Neural cell (in vitro differentiated cells): ENCODE measurements at regions not wholly inside any gene's neighbourhood (a gene's known extent, or its start where the extent isn't known, plus 50 kb on each side); places are given as distances from the start of the nearest gene placed in this dataset.

Experiments
- CTCF ChIP-seq: fragments of 450-650 bp; IDR thresholded peaks from 2 replicates; pipeline ENCODE4 v1.5.1; 2014; ENCODE audit warnings: antibody characterized with exemption, mild to moderate bottlenecking, moderate library complexity; ENCODE audit not compliant: poor library complexity, severe bottlenecking
- EP300 ChIP-seq: fragments of 450-650 bp; conservative IDR thresholded peaks from 2 replicates; pipeline ENCODE4 v1.6.1; 2014; ENCODE audit warnings: antibody characterized with exemption, mild to moderate bottlenecking, moderate library complexity; ENCODE audit not compliant: poor library complexity, severe bottlenecking
- EZH2 ChIP-seq: fragments of 200-600, 300-800 bp; shearing (Covaris generic), sonication (generic); IDR thresholded peaks from 2 replicates; pipeline ENCODE4 v1.6.1; 2014; ENCODE audit warnings: antibody characterized with exemption, low read length, borderline replicate concordance, mild to moderate bottlenecking; ENCODE audit not compliant: insufficient read depth, poor library complexity, severe bottlenecking
- MXI1 ChIP-seq: fragments of 450-650 bp; conservative IDR thresholded peaks from 2 replicates; pipeline ENCODE4 v1.6.1; 2014; ENCODE audit warnings: antibody characterized with exemption, mild to moderate bottlenecking; ENCODE audit not compliant: poor library complexity, severe bottlenecking
- POLR2AphosphoS5 ChIP-seq: IDR thresholded peaks from 2 replicates; pipeline ENCODE4 v1.6.1; 2012
- REST ChIP-seq: IDR thresholded peaks from 2 replicates; pipeline ENCODE4 v1.6.1; 2012; ENCODE audit warnings: borderline replicate concordance

- TF ChIP-seq CTCF = no peak
- TF ChIP-seq EP300 = no peak
- no peak for TF ChIP-seq REST
- TF ChIP-seq EZH2 = no peak
- no peak for TF ChIP-seq POLR2AphosphoS5
- TF ChIP-seq MXI1 = no peak
These were observed 247.2 kb downstream of the ZIC4 start for GRCh38 chr3:147159141-147159540.
